Fibroblast of lung (primary cell): ENCODE measurements at regions not wholly inside any gene's neighbourhood (a gene's known extent, or its start where the extent isn't known, plus 50 kb on each side); places are given as distances from the start of the nearest gene placed in this dataset.

ENCODE experiments used
- DNase-seq, 2 donors: peaks; one replicate each; pipeline versions ENCODE4 v3.0.0 to v3.0.0-alpha.2; 2010; ENCODE audit warnings: low read depth in 2 of 2
- H2AFZ ChIP-seq: 2 replicates; pipeline ENCODE4 v1.5.1; 2012; ENCODE audit warnings: low read length, control low read depth, inconsistent platforms
- H3K27ac ChIP-seq: 2 replicates; pipeline ENCODE4 v1.5.1; 2011; ENCODE audit warnings: low read length, control low read depth; ENCODE audit not compliant: insufficient read depth
- H3K27me3 ChIP-seq: 2 replicates; pipeline ENCODE4 v1.5.1; 2011; ENCODE audit warnings: mild to moderate bottlenecking, low read length; ENCODE audit not compliant: control insufficient read depth, insufficient read depth
- H3K36me3 ChIP-seq: 2 replicates; pipeline ENCODE4 v1.5.1; 2011; ENCODE audit warnings: low read length; ENCODE audit not compliant: control insufficient read depth, insufficient read depth
- H3K4me1 ChIP-seq: 2 replicates; pipeline ENCODE4 v1.5.1; 2011; ENCODE audit warnings: low read length; ENCODE audit not compliant: control insufficient read depth, insufficient read depth; ENCODE audit errors: extremely low read depth
- H3K4me2 ChIP-seq: 2 replicates; pipeline ENCODE4 v1.5.1; 2011; ENCODE audit warnings: low read length, control low read depth; ENCODE audit not compliant: insufficient read depth; ENCODE audit errors: extremely low read depth
- H3K4me3 ChIP-seq, 4 experiments: fragments of 200-600 bp in 1 of 4; sonication (generic) in 1 of 4; replicated peaks in 1 of 4; 2 replicates each; pipeline ENCODE4 v1.5.1; 2011 to 2016; ENCODE audit warnings: low read length in 4 of 4, low read depth in 3 of 4, mild to moderate bottlenecking in 3 of 4, control low read depth in 2 of 4, inconsistent platforms in 1 of 4, mixed read lengths in 1 of 4; ENCODE audit not compliant: insufficient read depth in 1 of 4; ENCODE audit errors: control extremely low read depth in 1 of 4
- H3K79me2 ChIP-seq: 2 replicates; pipeline ENCODE4 v1.5.1; 2012; ENCODE audit warnings: mild to moderate bottlenecking, low read length, inconsistent platforms; ENCODE audit not compliant: control insufficient read depth, insufficient read depth
- H3K9ac ChIP-seq: 2 replicates; pipeline ENCODE4 v1.5.1; 2011; ENCODE audit warnings: mild to moderate bottlenecking, low read length, control low read depth; ENCODE audit not compliant: insufficient read depth
- H3K9me3 ChIP-seq: 2 replicates; pipeline ENCODE4 v1.5.1; 2012; ENCODE audit warnings: low read depth, low read length; ENCODE audit not compliant: control insufficient read depth, insufficient read depth
- H4K20me1 ChIP-seq: 2 replicates; pipeline ENCODE4 v1.5.1; 2011; ENCODE audit warnings: low read length; ENCODE audit not compliant: control insufficient read depth, insufficient read depth; ENCODE audit errors: extremely low read depth
- CTCF ChIP-seq, 2 donors: IDR thresholded peaks in 1 of 2; conservative IDR thresholded peaks in 1 of 2; 1 replicate in 1 of 2; 2 replicates in 1 of 2; pipeline ENCODE4 v1.5.1; 2011 to 2012; ENCODE audit warnings: low read length in 2 of 2, control low read depth in 1 of 2, inconsistent platforms in 1 of 2, low read depth in 1 of 2, mild to moderate bottlenecking in 1 of 2
- EZH2 ChIP-seq: IDR thresholded peaks from 2 replicates; pipeline ENCODE4 v1.5.1; 2012; ENCODE audit warnings: low read length, control low read depth, mild to moderate bottlenecking; ENCODE audit errors: missing control alignments

GRCh38 chr6:79420054-79420453, 117.2 kb downstream of the LCA5 start:
- Histone ChIP-seq H2AFZ (no peak overlapping the region), H3K79me2 (no peaks in the 10 kb centered on the region), H3K36me3 (no peaks in the 10 kb centered on the region), H3K27ac (no peak overlapping the region), H3K4me3 (no peak overlapping the region), H3K4me2 (no peak overlapping the region), H3K27me3 (no peaks in the 10 kb centered on the region), H3K4me1 (peaks cover 5% of the 10 kb centered on the region), H3K9me3 (no peaks in the 10 kb centered on the region), H3K9ac (no peak overlapping the region), H4K20me1 (no peaks in the 10 kb centered on the region)
- TF ChIP-seq CTCF (conservative IDR thresholded peaks at IDR 0.05 in 1 of 2, IDR thresholded peaks at IDR 0.05 in 1 of 2; ENCODE audit: low read depth in 1 of 2, low read length in 2 of 2) (no peak), EZH2 (no peak)
- DNase-seq: no peak

- no peak overlapping the region for H3K4me3 ChIP-seq
- H3K27ac ChIP-seq: no peak overlapping the region
- H3K27me3 ChIP-seq: no peaks in the 10 kb centered on the region
- H2AFZ ChIP-seq: no peak overlapping the region
- H3K9ac ChIP-seq: no peak overlapping the region
- H4K20me1 ChIP-seq: no peaks in the 10 kb centered on the region
- no peaks in the 10 kb centered on the region for H3K36me3 ChIP-seq
- peaks cover 5% of the 10 kb centered on the region for H3K4me1 ChIP-seq
- DNase-seq: no peak
- no peak overlapping the region for H3K4me2 ChIP-seq
- H3K79me2 ChIP-seq: no peaks in the 10 kb centered on the region
- no peaks in the 10 kb centered on the region for H3K9me3 ChIP-seq
- TF ChIP-seq EZH2: no peak
- no peak for TF ChIP-seq CTCF (conservative IDR thresholded peaks at IDR 0.05 in 1 of 2, IDR thresholded peaks at IDR 0.05 in 1 of 2; ENCODE audit: low read depth in 1 of 2, low read length in 2 of 2)
These were observed 120.3 kb downstream of the LCA5 start for GRCh38 chr6:79416931-79417330.

- TF ChIP-seq CTCF (conservative IDR thresholded peaks at IDR 0.05 in 1 of 2, IDR thresholded peaks at IDR 0.05 in 1 of 2; ENCODE audit: low read depth in 1 of 2, low read length in 2 of 2) (no peak), EZH2 (no peak)
- no peak overlapping the region for H3K4me2 ChIP-seq
- no peaks in the 10 kb centered on the region for H3K79me2 ChIP-seq
- H3K9me3 ChIP-seq: no peaks in the 10 kb centered on the region
- no peaks in the 10 kb centered on the region for H3K27me3 ChIP-seq
- DNase-seq: peak; percentile 30 to 85
- no peaks in the 10 kb centered on the region for H3K36me3 ChIP-seq
- H3K27ac ChIP-seq: no peak overlapping the region
- no peaks in the 10 kb centered on the region for H4K20me1 ChIP-seq
- H3K9ac ChIP-seq: no peak overlapping the region
- H3K4me3 ChIP-seq: no peak overlapping the region
- H2AFZ ChIP-seq: no peak overlapping the region
- H3K4me1 ChIP-seq: no peaks in the 10 kb centered on the region
These were observed 123.6 kb downstream of the LCA5 start for GRCh38 chr6:79413562-79414002.
